ENCODE measurements at regions not wholly inside any gene's neighbourhood (a gene's known extent, or its start where the extent isn't known, plus 50 kb on each side); places are given as distances from the start of the nearest gene placed in this dataset.

- DNase-seq (ENCODE audit: insufficient read length) = no peak
- peak; percentile 50 for FAIRE-seq
- TF ChIP-seq POLR2AphosphoS5 (IDR thresholded peaks at IDR 0.05; ENCODE audit: low read depth, low read length) = no peak
- no peak for TF ChIP-seq POLR2A (IDR thresholded peaks at IDR 0.05; ENCODE audit: low read depth, low read length)
- TF ChIP-seq TAF1 (IDR thresholded peaks at IDR 0.05; ENCODE audit: borderline replicate concordance, low read depth, low read length) = no peak
These were observed 104.9 kb upstream of the PRDM1 start for GRCh38 chr6:105981002-105981887.

DNA sequence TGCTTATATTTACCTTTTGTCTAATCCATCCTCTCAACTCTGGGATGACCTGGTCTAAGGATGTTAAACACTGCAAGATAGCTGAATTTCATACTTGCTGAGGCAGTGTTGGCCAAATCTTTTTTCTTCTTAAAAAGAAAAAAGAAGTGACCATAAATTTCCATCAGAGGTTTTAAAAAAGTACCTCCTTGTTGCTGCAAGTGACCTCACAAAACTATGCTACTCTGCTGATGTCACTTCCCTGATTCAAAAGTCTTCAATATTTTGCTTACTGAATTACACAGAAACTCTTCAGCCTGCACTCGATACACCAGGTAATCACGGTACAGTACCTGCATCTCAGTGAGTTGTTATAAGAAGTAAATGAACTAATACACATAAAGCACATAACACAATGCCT, 107.2 kb upstream of the PRDM1 start:
- TF ChIP-seq POLR2A (IDR thresholded peaks at IDR 0.05; ENCODE audit: low read depth, low read length) (no peak), POLR2AphosphoS5 (IDR thresholded peaks at IDR 0.05; ENCODE audit: low read depth, low read length) (no peak), TAF1 (IDR thresholded peaks at IDR 0.05; ENCODE audit: borderline replicate concordance, low read depth, low read length) (no peak)
- DNase-seq (ENCODE audit: insufficient read length) (no peak), FAIRE-seq (no peak)

DNA sequence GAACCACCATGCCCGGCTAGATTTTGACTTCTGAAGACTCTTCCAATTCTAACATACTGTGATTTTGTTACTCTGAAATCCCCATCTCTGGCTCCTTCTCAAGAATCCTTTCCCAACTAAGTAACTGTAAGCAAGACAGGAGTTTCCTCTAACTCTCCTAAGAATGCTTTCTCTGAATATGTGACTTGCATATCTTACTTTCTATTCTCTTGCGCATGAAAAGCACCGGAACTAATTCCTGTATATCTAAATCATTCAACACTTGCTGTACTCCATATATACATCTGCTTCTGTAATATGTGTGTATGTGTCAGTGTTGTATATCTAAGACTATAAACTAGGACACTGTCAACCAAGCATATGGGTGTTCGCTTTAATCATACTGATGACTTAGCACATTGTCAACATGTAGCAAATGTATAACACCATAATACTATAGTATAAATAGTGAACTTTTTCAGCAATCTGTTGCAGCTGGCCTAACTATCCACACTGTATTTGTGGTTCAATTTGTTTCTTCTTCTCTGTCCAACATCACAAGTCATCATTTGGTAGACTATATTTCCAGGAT, 108.1 kb upstream of the PRDM1 start:
- TF ChIP-seq POLR2A (IDR thresholded peaks at IDR 0.05; ENCODE audit: low read depth, low read length) = no peak
- no peak for TF ChIP-seq POLR2AphosphoS5 (IDR thresholded peaks at IDR 0.05; ENCODE audit: low read depth, low read length)
- TF ChIP-seq TAF1 (IDR thresholded peaks at IDR 0.05; ENCODE audit: borderline replicate concordance, low read depth, low read length) = no peak
- no peak for FAIRE-seq
- DNase-seq (ENCODE audit: insufficient read length) = no peak

DNA sequence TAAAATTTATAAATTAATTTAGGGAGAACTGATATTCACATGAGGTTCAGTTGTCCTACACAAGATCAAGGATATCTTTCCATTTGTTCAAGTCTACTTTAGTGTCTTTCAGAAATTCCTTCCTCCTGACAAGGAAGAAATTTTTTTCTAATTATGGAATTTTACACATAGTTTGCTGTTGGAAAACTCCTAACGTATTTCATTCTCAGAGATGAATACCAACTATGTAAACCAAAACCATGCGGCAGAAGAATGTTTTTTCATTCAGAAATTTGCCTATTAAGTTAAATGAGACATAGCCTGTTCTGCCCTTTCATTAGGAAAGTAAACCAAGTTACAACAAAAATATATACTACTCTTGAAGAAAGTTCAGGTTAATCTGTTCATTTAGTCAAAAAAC, 111.2 kb upstream of the PRDM1 start:
- TF ChIP-seq POLR2A (IDR thresholded peaks at IDR 0.05; ENCODE audit: low read depth, low read length) = no peak
- no peak for TF ChIP-seq TAF1 (IDR thresholded peaks at IDR 0.05; ENCODE audit: borderline replicate concordance, low read depth, low read length)
- TF ChIP-seq POLR2AphosphoS5 (IDR thresholded peaks at IDR 0.05; ENCODE audit: low read depth, low read length) = no peak
- no peak for DNase-seq (ENCODE audit: insufficient read length)
- no peak for FAIRE-seq

- FAIRE-seq (no peak), DNase-seq (ENCODE audit: insufficient read length) (no peak)
- TF ChIP-seq POLR2A (IDR thresholded peaks at IDR 0.05; ENCODE audit: low read depth, low read length) = no peak
- no peak for TF ChIP-seq TAF1 (IDR thresholded peaks at IDR 0.05; ENCODE audit: borderline replicate concordance, low read depth, low read length)
- no peak for TF ChIP-seq POLR2AphosphoS5 (IDR thresholded peaks at IDR 0.05; ENCODE audit: low read depth, low read length)
These were observed 113.7 kb upstream of the PRDM1 start for GRCh38 chr6:105972440-105972839.

DNA sequence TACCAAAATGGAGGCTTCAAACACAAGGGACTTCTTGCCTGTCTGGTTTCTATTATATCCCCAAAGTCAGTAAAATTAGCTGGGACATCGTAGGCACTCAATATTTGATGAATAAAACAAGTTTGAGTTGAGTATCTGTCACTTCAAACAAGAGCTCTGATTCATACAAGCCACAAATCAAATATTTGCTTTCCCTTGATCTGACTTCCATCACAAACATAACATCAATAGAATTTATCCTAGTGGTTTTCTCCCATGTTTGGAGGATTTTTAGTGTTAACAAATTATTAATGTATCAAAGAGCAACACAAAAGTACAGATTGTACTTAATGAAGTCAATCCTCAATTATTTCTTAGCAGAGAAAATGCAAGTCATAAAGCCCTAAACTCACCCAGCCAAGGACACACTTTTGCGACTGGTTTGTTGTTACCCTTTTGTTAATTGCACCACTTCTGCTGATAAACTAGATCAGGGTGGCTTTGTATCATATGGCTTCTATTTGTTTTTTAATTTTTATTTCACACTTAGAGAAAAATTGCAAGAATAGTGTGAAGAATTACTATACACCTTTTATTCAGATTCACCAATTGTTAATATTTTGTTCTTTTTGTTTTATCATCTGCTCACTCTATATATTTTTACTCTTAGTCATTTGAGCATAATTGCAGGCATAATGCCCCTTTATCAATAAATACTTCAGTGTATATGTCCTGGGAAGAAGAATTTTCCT, 117.4 kb upstream of the PRDM1 start:
- no peak for DNase-seq (ENCODE audit: insufficient read length)
- FAIRE-seq = no peak
- TF ChIP-seq TAF1 (IDR thresholded peaks at IDR 0.05; ENCODE audit: borderline replicate concordance, low read depth, low read length) (no peak), POLR2AphosphoS5 (IDR thresholded peaks at IDR 0.05; ENCODE audit: low read depth, low read length) (no peak), POLR2A (IDR thresholded peaks at IDR 0.05; ENCODE audit: low read depth, low read length) (no peak)

DNA sequence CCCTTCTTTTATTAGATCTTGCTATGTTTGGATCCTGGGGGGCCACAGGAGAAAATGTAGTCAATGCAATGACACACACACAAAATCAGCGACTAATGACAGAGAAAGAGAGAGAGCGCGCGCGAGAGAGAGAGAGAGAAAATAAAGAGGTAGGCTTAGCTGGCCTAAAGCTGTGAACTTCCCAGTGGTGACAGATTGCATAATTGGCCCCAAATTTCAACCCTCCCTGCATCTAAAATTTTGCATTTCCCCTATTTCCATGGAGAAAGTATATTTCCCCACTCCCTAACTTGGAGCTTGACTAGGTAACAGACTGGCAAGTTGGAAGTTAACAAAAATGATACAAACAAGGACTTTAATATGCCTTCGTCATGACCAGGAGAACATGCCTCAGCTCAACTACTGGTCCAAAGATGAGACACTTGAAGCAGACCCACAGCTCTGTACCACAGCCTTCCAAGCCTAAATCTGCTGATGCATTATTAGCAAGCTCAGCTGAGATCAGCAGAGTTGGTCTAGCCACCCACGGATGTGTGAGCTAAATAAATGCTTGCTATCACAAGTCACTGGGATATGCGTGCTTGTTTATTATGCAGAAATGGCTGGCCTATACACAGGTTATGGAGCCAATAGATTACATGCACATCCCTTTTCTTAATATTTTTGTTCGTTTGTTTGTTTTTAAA, 118.1 kb upstream of the PRDM1 start:
- TF ChIP-seq POLR2A (IDR thresholded peaks at IDR 0.05; ENCODE audit: low read depth, low read length) (no peak), TAF1 (IDR thresholded peaks at IDR 0.05; ENCODE audit: borderline replicate concordance, low read depth, low read length) (no peak), POLR2AphosphoS5 (IDR thresholded peaks at IDR 0.05; ENCODE audit: low read depth, low read length) (no peak)
- no peak for FAIRE-seq

DNA sequence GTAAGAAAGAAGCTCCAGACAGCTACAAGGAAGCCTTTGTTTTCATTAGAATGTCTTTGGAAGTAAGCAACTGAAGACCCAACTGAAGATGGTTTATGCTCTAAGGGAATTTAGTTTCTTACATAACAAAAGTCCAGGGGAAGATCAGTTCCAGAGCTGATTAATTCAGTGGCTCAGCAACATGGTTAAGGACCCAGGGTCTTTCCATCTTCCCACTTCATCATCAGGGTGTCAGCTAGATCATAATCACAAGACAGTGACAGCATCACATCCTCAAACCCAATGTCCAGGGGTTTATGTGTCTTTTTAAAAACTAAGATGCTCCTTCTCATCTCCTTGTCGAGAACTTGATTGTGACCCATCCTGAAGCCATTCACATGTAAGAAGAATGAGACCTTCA, 119.7 kb upstream of the PRDM1 start:
- no peak for FAIRE-seq
- DNase-seq (ENCODE audit: insufficient read length) = no peak
- TF ChIP-seq POLR2AphosphoS5 (IDR thresholded peaks at IDR 0.05; ENCODE audit: low read depth, low read length) (no peak), POLR2A (IDR thresholded peaks at IDR 0.05; ENCODE audit: low read depth, low read length) (no peak), TAF1 (IDR thresholded peaks at IDR 0.05; ENCODE audit: borderline replicate concordance, low read depth, low read length) (no peak)

More for the DNA sequence above, 118.1 kb upstream of the PRDM1 start:
- no peak for DNase-seq (ENCODE audit: insufficient read length)

GRCh38 chr6:105964979-105965760, 121.0 kb upstream of the PRDM1 start:
- no peak for FAIRE-seq
- TF ChIP-seq POLR2A (IDR thresholded peaks at IDR 0.05; ENCODE audit: low read depth, low read length) (no peak), TAF1 (IDR thresholded peaks at IDR 0.05; ENCODE audit: borderline replicate concordance, low read depth, low read length) (no peak)
- DNase-seq (ENCODE audit: insufficient read length) = no peak

- DNase-seq (ENCODE audit: insufficient read length) = no peak
- TF ChIP-seq TAF1 (IDR thresholded peaks at IDR 0.05; ENCODE audit: borderline replicate concordance, low read depth, low read length) = no peak
- TF ChIP-seq POLR2AphosphoS5 (IDR thresholded peaks at IDR 0.05; ENCODE audit: low read depth, low read length) = no peak
- TF ChIP-seq POLR2A (IDR thresholded peaks at IDR 0.05; ENCODE audit: low read depth, low read length) = no peak
- no peak for FAIRE-seq
These were observed 132.0 kb upstream of the PRDM1 start for GRCh38 chr6:105954148-105954547.

Data from GM12892 (cell line).